DOHH2 (cell line): ENCODE measurements at regions not wholly inside any gene's neighbourhood (a gene's known extent, or its start where the extent isn't known, plus 50 kb on each side); places are given as distances from the start of the nearest gene placed in this dataset.

Experiments
- H3F3A ChIP-seq: fragments of 200-600 bp; sonication (generic), shearing (Covaris generic); 2 replicates; pipeline ENCODE4 v1.6.0; 2016; ENCODE audit warnings: antibody characterized with exemption, mild to moderate bottlenecking; ENCODE audit not compliant: control insufficient read depth, insufficient read depth
- H3K27ac ChIP-seq: fragments of 200-600 bp; sonication (generic); 2 replicates; pipeline ENCODE4 v1.5.1; 2014; ENCODE audit warnings: low read depth, mild to moderate bottlenecking, low read length, moderate library complexity
- H3K27me3 ChIP-seq: fragments of 200-600 bp; sonication (generic); 2 replicates; pipeline ENCODE4 v1.6.1; 2014; ENCODE audit warnings: mild to moderate bottlenecking, low read length, mixed read lengths; ENCODE audit not compliant: control insufficient read depth
- H3K36me3 ChIP-seq: fragments of 200-600 bp; sonication (generic); 2 replicates; pipeline ENCODE4 v1.6.1; 2014; ENCODE audit warnings: mild to moderate bottlenecking, low read length, moderate library complexity, mixed read lengths; ENCODE audit not compliant: control insufficient read depth
- H3K4me1 ChIP-seq: fragments of 200-600 bp; sonication (generic); 2 replicates; pipeline ENCODE4 v1.6.1; 2014; ENCODE audit warnings: mild to moderate bottlenecking, low read length, mixed read lengths; ENCODE audit not compliant: control insufficient read depth
- H3K4me2 ChIP-seq: fragments of 200-600 bp; sonication (generic); 2 replicates; pipeline ENCODE4 v1.6.0; 2014; ENCODE audit warnings: mild to moderate bottlenecking, low read length, moderate library complexity
- H3K4me3 ChIP-seq: fragments of 200-600 bp; sonication (generic); 2 replicates; pipeline ENCODE4 v1.5.1; 2014; ENCODE audit warnings: mild to moderate bottlenecking, low read length, mixed read lengths
- H3K79me2 ChIP-seq: fragments of 200-600 bp; sonication (generic); 2 replicates; pipeline ENCODE4 v1.6.1; 2014; ENCODE audit warnings: mild to moderate bottlenecking, low read length, mixed read lengths; ENCODE audit not compliant: control insufficient read depth
- H3K9me2 ChIP-seq: fragments of 200-600 bp; sonication (generic); replicated peaks from 2 replicates; pipeline ENCODE4 v1.6.1; 2014; ENCODE audit warnings: mild to moderate bottlenecking, low read length, mixed read lengths; ENCODE audit not compliant: control insufficient read depth
- H3K9me3 ChIP-seq: fragments of 200-600 bp; sonication (generic); 2 replicates; pipeline ENCODE4 v1.6.1; 2014; ENCODE audit warnings: antibody characterized with exemption, low read length, mixed read lengths; ENCODE audit not compliant: control insufficient read depth, insufficient read depth
- H4K20me1 ChIP-seq: fragments of 200-600 bp; sonication (generic); 2 replicates; pipeline ENCODE4 v1.6.0; 2014; ENCODE audit warnings: low read depth, mild to moderate bottlenecking, antibody characterized with exemption, low read length, moderate library complexity; ENCODE audit not compliant: control insufficient read depth, insufficient read depth
- CTCF ChIP-seq: fragments of 200-600 bp; sonication (generic); IDR thresholded peaks from one replicate; pipeline ENCODE4 v1.5.1; 2014; ENCODE audit warnings: antibody characterized with exemption, mild to moderate bottlenecking, low read depth, low read length; ENCODE audit not compliant: poor library complexity, severe bottlenecking
- EZH2phosphoT487 ChIP-seq: fragments of 200-600 bp; sonication (generic); IDR thresholded peaks from 2 replicates; pipeline ENCODE4 v1.6.1; 2017; ENCODE audit warnings: borderline replicate concordance, mild to moderate bottlenecking, antibody characterized with exemption, low read length, moderate library complexity, mixed read lengths

- Histone ChIP-seq H3K36me3 (no peaks in the 10 kb centered on the region), H4K20me1 (no peaks in the 10 kb centered on the region), H3F3A (no peaks in the 10 kb centered on the region), H3K9me3 (no peaks in the 10 kb centered on the region), H3K79me2 (no peaks in the 10 kb centered on the region), H3K9me2 (no peaks in the 10 kb centered on the region), H3K27ac (no peak overlapping the region), H3K4me3 (no peak overlapping the region), H3K27me3 (no peaks in the 10 kb centered on the region), H3K4me2 (no peak overlapping the region), H3K4me1 (no peaks in the 10 kb centered on the region)
- TF ChIP-seq EZH2phosphoT487 (no peak), CTCF (no peak)
Measured at GRCh38 chr18:75582406-75582821, 154.9 kb upstream of the SMIM21 start.

GRCh38 chr18:75581336-75582131 is 154.0 kb upstream of the SMIM21 start:
- no peaks in the 10 kb centered on the region for H3K4me1 ChIP-seq
- no peaks in the 10 kb centered on the region for H3K9me2 ChIP-seq
- H3K4me3 ChIP-seq: no peak overlapping the region
- H3K9me3 ChIP-seq: no peaks in the 10 kb centered on the region
- H3K79me2 ChIP-seq: no peaks in the 10 kb centered on the region
- no peaks in the 10 kb centered on the region for H3F3A ChIP-seq
- no peaks in the 10 kb centered on the region for H3K27me3 ChIP-seq
- no peaks in the 10 kb centered on the region for H3K36me3 ChIP-seq
- TF ChIP-seq EZH2phosphoT487 (no peak), CTCF (no peak)
- H3K27ac ChIP-seq: no peak overlapping the region
- no peaks in the 10 kb centered on the region for H4K20me1 ChIP-seq
- H3K4me2 ChIP-seq: no peak overlapping the region

GRCh38 chr18:75574187-75574586 is 146.7 kb upstream of the SMIM21 start:
- H4K20me1 ChIP-seq: no peaks in the 10 kb centered on the region
- H3K4me1 ChIP-seq: no peaks in the 10 kb centered on the region
- no peaks in the 10 kb centered on the region for H3K27me3 ChIP-seq
- TF ChIP-seq EZH2phosphoT487 (no peak), CTCF (no peak)
- H3F3A ChIP-seq: no peaks in the 10 kb centered on the region
- H3K79me2 ChIP-seq: no peaks in the 10 kb centered on the region
- no peak overlapping the region for H3K4me2 ChIP-seq
- H3K36me3 ChIP-seq: no peaks in the 10 kb centered on the region
- no peak overlapping the region for H3K4me3 ChIP-seq
- H3K9me3 ChIP-seq: no peaks in the 10 kb centered on the region
- no peaks in the 10 kb centered on the region for H3K9me2 ChIP-seq
- H3K27ac ChIP-seq: no peak overlapping the region
